ENCODE measurements at regions not wholly inside any gene's neighbourhood (a gene's known extent, or its start where the extent isn't known, plus 50 kb on each side); places are given as distances from the start of the nearest gene placed in this dataset.

DNA sequence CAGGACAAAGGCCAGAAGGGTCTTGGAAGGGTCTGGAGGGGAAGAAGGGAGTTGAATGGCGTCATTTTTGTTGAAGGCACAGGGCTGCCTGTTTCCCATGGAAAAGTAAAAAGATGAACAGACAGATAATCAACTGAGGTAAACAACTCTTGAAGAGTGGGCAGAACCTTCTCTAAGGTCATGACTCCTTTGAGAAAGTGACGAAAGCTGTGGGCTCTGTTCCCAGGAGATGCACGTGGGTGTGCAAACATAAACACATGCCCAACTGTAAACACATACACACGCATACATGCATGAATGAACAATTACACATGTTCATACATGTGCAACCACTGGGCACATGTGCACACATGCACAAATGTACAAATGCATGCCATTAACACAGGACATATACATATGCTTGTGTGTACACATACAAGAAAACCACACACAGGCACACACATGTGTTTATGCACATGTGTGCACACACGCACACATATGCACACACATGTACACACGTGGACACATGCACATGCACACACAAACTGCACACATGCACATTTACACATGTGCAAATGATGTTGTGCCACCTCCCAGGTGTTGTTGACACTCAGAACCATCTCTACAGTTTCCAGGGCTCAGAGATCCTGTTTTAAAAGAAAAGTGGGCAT, 143.3 kb downstream of the GADD45G start:
- TF ChIP-seq, protein P1, sequence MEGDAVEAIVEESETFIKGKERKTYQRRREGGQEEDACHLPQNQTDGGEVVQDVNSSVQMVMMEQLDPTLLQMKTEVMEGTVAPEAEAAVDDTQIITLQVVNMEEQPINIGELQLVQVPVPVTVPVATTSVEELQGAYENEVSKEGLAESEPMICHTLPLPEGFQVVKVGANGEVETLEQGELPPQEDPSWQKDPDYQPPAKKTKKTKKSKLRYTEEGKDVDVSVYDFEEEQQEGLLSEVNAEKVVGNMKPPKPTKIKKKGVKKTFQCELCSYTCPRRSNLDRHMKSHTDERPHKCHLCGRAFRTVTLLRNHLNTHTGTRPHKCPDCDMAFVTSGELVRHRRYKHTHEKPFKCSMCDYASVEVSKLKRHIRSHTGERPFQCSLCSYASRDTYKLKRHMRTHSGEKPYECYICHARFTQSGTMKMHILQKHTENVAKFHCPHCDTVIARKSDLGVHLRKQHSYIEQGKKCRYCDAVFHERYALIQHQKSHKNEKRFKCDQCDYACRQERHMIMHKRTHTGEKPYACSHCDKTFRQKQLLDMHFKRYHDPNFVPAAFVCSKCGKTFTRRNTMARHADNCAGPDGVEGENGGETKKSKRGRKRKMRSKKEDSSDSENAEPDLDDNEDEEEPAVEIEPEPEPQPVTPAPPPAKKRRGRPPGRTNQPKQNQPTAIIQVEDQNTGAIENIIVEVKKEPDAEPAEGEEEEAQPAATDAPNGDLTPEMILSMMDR (IDR thresholded peaks at IDR 0.05; ENCODE audit: low read length): no peak
- TF ChIP-seq EZH2phosphoT487 (IDR thresholded peaks at IDR 0.05; ENCODE audit: low read length) (no peak), EZH2 (optimal IDR thresholded peaks at IDR 0.05; ENCODE audit: low read depth, low read length) (no peak)
